SK-N-MC (cell line): ENCODE measurements at regions not wholly inside any gene's neighbourhood (a gene's known extent, or its start where the extent isn't known, plus 50 kb on each side); places are given as distances from the start of the nearest gene placed in this dataset.
"Not testable (repeated sequence)": the region's sequence is repeated elsewhere in the genome, so short reads cannot be mapped to it uniquely, and the experiment has no call there.

Experiments used
- EZH2 ChIP-seq: fragments of 200-600 bp; sonication (generic); IDR thresholded peaks from one replicate; pipeline ENCODE4 v1.6.1; 2017; ENCODE audit warnings: antibody characterized with exemption
- FOXP2 ChIP-seq: optimal IDR thresholded peaks from 2 replicates; pipeline ENCODE3; 2011; ENCODE audit warnings: mild to moderate bottlenecking, moderate library complexity; ENCODE audit not compliant: insufficient read depth; ENCODE audit errors: extremely low read length, control extremely low read depth
- POLR2AphosphoS5 ChIP-seq: IDR thresholded peaks from 2 replicates; pipeline ENCODE4 v1.6.1; 2012; ENCODE audit warnings: mild to moderate bottlenecking, low read depth, low read length, borderline replicate concordance

DNA sequence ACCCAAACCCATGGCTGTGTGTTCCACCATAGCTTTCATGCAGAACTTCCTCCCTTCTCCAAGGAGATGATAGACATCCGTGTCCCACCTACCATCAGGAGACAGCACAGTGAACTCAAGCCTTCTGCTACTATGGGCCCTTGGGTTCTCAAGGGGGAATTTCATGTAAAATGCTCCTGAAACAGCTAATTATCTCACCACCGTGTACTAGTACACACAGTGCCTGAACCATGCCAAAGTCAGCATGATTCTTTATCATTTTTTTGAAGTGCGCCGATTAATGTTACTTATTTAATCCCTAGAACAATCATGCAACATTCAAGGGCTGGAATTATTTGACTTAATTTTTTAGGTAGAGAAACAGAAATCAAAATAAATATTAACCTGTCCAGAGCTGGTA, 147.2 kb downstream of the PPIAL4A start:
- TF ChIP-seq EZH2, POLR2AphosphoS5, FOXP2: not testable (repeated sequence)
